Astrocyte of the cerebellum (primary cell): ENCODE measurements at regions not wholly inside any gene's neighbourhood (a gene's known extent, or its start where the extent isn't known, plus 50 kb on each side); places are given as distances from the start of the nearest gene placed in this dataset.
A peak's percentile ranks its signal among the peaks of the same experiment; 100 is the strongest.

Experiments used
- DNase-seq: peaks from one replicate; pipeline ENCODE4 v3.0.0-alpha.2; 2011; ENCODE audit warnings: low read depth
- H3K4me3 ChIP-seq: 2 replicates; pipeline ENCODE4 v1.5.1; 2011; ENCODE audit warnings: mild to moderate bottlenecking, low read depth, low read length, moderate library complexity
- CTCF ChIP-seq: IDR thresholded peaks from 2 replicates; pipeline ENCODE4 v1.5.1; 2012; ENCODE audit warnings: low read length, low read depth, moderate library complexity, mild to moderate bottlenecking; ENCODE audit errors: missing control alignments
- in situ Hi-C: cut with HindIII; loops from 2 replicates; pipeline ENCODE4 v1.10.0; 2017; ENCODE audit warnings: low sequenced_read_pairs

- no peak overlapping the region for H3K4me3 ChIP-seq
- in situ Hi-C loops = no loop called here
- no peak for DNase-seq
- TF ChIP-seq CTCF = no peak
These were observed 688.2 kb downstream of the CETN3 start for GRCh38 chr5:89721353-89721752.

- no peak for TF ChIP-seq CTCF
These were observed 697.3 kb downstream of the CETN3 start for GRCh38 chr5:89712134-89712700.

GRCh38 chr5:89711526-89711925 lies 698.0 kb downstream of the CETN3 start:
- TF ChIP-seq CTCF = no peak
- DNase-seq = no peak
- in situ Hi-C loops = no loop called here
- no peak overlapping the region for H3K4me3 ChIP-seq

More at GRCh38 chr5:89712134-89712700, 697.3 kb downstream of the CETN3 start:
- DNase-seq = no peak
- H3K4me3 ChIP-seq = no peak overlapping the region
- in situ Hi-C loops = no loop called here

- DNase-seq = no peak
- no peak for TF ChIP-seq CTCF
- in situ Hi-C loops = no loop called here
- no peak overlapping the region for H3K4me3 ChIP-seq
These were observed 699.5 kb downstream of the CETN3 start for GRCh38 chr5:89710006-89710405.

GRCh38 chr5:89707891-89708290 lies 701.7 kb downstream of the CETN3 start:
- no peak for TF ChIP-seq CTCF
- no peak for DNase-seq
- H3K4me3 ChIP-seq = no peak overlapping the region
- in situ Hi-C loops = no loop called here

GRCh38 chr5:89706731-89707130 lies 702.8 kb downstream of the CETN3 start:
- TF ChIP-seq CTCF = no peak
- DNase-seq = no peak
- H3K4me3 ChIP-seq = no peak overlapping the region
- in situ Hi-C loops = no loop called here

GRCh38 chr5:89703817-89704216 lies 705.7 kb downstream of the CETN3 start:
- no peak for TF ChIP-seq CTCF
- in situ Hi-C loops = no loop called here
- peak; percentile 44 for DNase-seq
- H3K4me3 ChIP-seq = no peak overlapping the region
